Sigmoid colon (tissue), 4 donors: ENCODE measurements at regions not wholly inside any gene's neighbourhood (a gene's known extent, or its start where the extent isn't known, plus 50 kb on each side); places are given as distances from the start of the nearest gene placed in this dataset.

Experiments
- EP300 ChIP-seq, 4 donors: sonication (generic); formaldehyde crosslinking; IDR thresholded peaks; one replicate each; pipeline ENCODE4 v1.6.1; 2017; ENCODE audit warnings: antibody characterized with exemption in 4 of 4
- POLR2A ChIP-seq, 2 donors: fragments of 450-650 bp; IDR thresholded peaks; one replicate each; pipeline ENCODE4 v1.6.1; 2016; ENCODE audit warnings: antibody characterized with exemption in 2 of 2, mild to moderate bottlenecking in 2 of 2, moderate library complexity in 2 of 2
- POLR2AphosphoS5 ChIP-seq, 4 donors: sonication (generic); formaldehyde crosslinking; IDR thresholded peaks; one replicate each; pipeline ENCODE4 v1.6.1; 2017; ENCODE audit warnings: antibody characterized with exemption in 4 of 4
- TF ChIP-seq, protein P1 (sequence below), 4 experiments: fragments of 450-650 bp in 3 of 4; fragments of 200-600 bp in 1 of 4; IDR thresholded peaks; one replicate each; pipeline ENCODE4 v1.5.1; 2016 to 2019; ENCODE audit warnings: antibody characterized with exemption in 4 of 4, mild to moderate bottlenecking in 3 of 4, moderate library complexity in 2 of 4

DNA sequence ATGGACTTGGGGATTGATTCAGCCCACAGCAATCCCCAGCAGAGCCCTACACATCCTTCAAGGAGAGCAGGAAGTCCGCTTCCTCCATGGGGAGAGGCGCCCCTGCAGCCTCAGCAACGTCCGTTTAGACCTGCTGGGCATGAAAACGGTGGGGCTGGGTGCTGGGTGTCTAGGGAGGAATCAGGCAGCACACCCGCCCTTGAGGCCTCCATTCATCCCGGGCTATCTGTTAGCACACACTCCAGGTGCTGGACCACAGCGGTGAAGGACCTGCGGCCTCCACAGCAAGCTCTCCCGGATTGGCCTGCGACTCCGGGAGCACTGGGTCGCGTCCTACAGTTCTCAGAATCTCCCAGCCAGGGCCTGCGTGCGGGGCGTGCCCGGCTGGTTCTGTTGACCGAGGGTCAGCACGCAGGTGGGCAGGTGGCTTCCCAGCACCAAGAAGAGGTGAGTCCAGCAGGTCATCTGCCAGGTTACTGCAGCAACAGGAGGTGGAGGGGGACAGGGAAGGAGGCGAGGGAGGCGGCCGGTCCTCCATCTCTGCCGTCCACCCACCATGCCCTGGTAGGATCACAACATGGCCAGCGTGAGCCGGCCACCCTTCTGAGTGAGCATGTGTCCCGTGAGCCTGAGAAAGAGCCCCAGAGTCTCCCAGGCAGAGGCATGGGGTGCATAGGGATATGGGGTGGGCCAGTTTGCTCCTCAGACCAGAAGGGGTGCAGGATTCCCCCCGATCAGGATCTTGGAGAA lies 96.6 kb downstream of the RIPK4 start:
- TF ChIP-seq POLR2A (IDR thresholded peaks at IDR 0.05): no peak
- TF ChIP-seq, protein P1, sequence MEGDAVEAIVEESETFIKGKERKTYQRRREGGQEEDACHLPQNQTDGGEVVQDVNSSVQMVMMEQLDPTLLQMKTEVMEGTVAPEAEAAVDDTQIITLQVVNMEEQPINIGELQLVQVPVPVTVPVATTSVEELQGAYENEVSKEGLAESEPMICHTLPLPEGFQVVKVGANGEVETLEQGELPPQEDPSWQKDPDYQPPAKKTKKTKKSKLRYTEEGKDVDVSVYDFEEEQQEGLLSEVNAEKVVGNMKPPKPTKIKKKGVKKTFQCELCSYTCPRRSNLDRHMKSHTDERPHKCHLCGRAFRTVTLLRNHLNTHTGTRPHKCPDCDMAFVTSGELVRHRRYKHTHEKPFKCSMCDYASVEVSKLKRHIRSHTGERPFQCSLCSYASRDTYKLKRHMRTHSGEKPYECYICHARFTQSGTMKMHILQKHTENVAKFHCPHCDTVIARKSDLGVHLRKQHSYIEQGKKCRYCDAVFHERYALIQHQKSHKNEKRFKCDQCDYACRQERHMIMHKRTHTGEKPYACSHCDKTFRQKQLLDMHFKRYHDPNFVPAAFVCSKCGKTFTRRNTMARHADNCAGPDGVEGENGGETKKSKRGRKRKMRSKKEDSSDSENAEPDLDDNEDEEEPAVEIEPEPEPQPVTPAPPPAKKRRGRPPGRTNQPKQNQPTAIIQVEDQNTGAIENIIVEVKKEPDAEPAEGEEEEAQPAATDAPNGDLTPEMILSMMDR (IDR thresholded peaks at IDR 0.05): no peak
- no peak for TF ChIP-seq EP300 (IDR thresholded peaks at IDR 0.05)
- TF ChIP-seq POLR2AphosphoS5 (IDR thresholded peaks at IDR 0.05): no peak
